ENCODE measurements at regions not wholly inside any gene's neighbourhood (a gene's known extent, or its start where the extent isn't known, plus 50 kb on each side); places are given as distances from the start of the nearest gene placed in this dataset.

GRCh38 chr7:52897713-52898112, 137.7 kb upstream of the POM121L12 start:
- H3K9me3 ChIP-seq: no peaks in the 10 kb centered on the region
- intact Hi-C loops (cut with micrococcal nuclease; ENCODE audit: unreplicated experiment): no loop called here
- DNase-seq: no peak
- Mint-ChIP-seq H3K4me1 (ENCODE audit: low read depth, unreplicated experiment) (no peaks in the 10 kb centered on the region), H3K27me3 (ENCODE audit: insufficient read depth, unreplicated experiment) (peaks cover 3% of the 10 kb centered on the region), H3K36me3 (ENCODE audit: insufficient read depth, unreplicated experiment) (no peaks in the 10 kb centered on the region), H3K27ac (ENCODE audit: unreplicated experiment) (no peak overlapping the region), H3K4me3 (ENCODE audit: unreplicated experiment) (no peak overlapping the region), H3K9me3 (ENCODE audit: unreplicated experiment) (no peaks in the 10 kb centered on the region)
- ChIA-PET POLR2A (interaction anchor here (0.5 kb wide), 1 partner anchor 52 kb away, joined by 5 read pairs; no protein-coding TSS in a partner anchor), CTCF (no interaction called here)
- no peaks in the 10 kb centered on the region; the same call in 1 of the 2 replicates for H3K27me3 ChIP-seq (replicated peaks; ENCODE audit: control insufficient read depth, insufficient read depth, low read length)
- H3K36me3 ChIP-seq (ENCODE audit: control insufficient read depth, insufficient read depth, low read length): no peaks in the 10 kb centered on the region
- H3K4me1 ChIP-seq: no peaks in the 10 kb centered on the region
- no peak overlapping the region for H3K4me3 ChIP-seq (ENCODE audit: low read depth, low read length)
- TF ChIP-seq, protein P1, sequence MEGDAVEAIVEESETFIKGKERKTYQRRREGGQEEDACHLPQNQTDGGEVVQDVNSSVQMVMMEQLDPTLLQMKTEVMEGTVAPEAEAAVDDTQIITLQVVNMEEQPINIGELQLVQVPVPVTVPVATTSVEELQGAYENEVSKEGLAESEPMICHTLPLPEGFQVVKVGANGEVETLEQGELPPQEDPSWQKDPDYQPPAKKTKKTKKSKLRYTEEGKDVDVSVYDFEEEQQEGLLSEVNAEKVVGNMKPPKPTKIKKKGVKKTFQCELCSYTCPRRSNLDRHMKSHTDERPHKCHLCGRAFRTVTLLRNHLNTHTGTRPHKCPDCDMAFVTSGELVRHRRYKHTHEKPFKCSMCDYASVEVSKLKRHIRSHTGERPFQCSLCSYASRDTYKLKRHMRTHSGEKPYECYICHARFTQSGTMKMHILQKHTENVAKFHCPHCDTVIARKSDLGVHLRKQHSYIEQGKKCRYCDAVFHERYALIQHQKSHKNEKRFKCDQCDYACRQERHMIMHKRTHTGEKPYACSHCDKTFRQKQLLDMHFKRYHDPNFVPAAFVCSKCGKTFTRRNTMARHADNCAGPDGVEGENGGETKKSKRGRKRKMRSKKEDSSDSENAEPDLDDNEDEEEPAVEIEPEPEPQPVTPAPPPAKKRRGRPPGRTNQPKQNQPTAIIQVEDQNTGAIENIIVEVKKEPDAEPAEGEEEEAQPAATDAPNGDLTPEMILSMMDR (IDR thresholded peaks at IDR 0.05; ENCODE audit: insufficient read depth in 1 of 2, low read depth in 1 of 2, low read length in 1 of 2, severe bottlenecking in 1 of 2, unreplicated experiment in 1 of 2): no peak
- no TSS peak for BruUV-seq (replicated peaks)

DNA sequence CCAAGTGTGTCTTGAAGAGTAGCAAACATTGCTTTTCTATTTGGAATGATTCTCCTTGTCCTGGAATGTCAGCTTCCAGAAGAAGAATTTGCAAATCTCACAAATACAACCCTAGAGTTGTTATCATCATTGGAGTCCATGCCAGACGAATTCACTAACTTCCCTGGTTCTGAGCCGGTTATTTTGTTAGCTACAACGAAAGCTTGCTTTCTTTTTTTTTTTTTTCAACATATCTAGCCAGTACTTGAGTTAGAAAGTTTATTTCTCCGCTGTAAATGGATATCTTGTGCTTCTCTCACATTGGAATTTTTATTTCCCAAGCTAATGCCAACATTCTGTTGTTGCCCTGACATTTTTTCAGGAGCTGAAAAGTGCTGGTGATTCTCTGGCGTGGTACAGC, 138.1 kb upstream of the POM121L12 start:
- Mint-ChIP-seq H3K27ac (ENCODE audit: unreplicated experiment) (no peak overlapping the region), H3K36me3 (ENCODE audit: insufficient read depth, unreplicated experiment) (no peaks in the 10 kb centered on the region), H3K4me3 (ENCODE audit: unreplicated experiment) (no peak overlapping the region), H3K9me3 (ENCODE audit: unreplicated experiment) (no peaks in the 10 kb centered on the region), H3K27me3 (ENCODE audit: insufficient read depth, unreplicated experiment) (peaks cover 3% of the 10 kb centered on the region), H3K4me1 (ENCODE audit: low read depth, unreplicated experiment) (no peaks in the 10 kb centered on the region)
- Histone ChIP-seq H3K4me1 (no peaks in the 10 kb centered on the region), H3K4me3 (ENCODE audit: low read depth, low read length) (no peak overlapping the region), H3K9me3 (no peaks in the 10 kb centered on the region), H3K36me3 (ENCODE audit: control insufficient read depth, insufficient read depth, low read length) (no peaks in the 10 kb centered on the region), H3K27me3 (replicated peaks; ENCODE audit: control insufficient read depth, insufficient read depth, low read length) (no peaks in the 10 kb centered on the region; the same call in 1 of the 2 replicates)
- POLR2A ChIA-PET: no interaction called here
- TF ChIP-seq, protein P1 (IDR thresholded peaks at IDR 0.05; ENCODE audit: insufficient read depth in 1 of 2, low read depth in 1 of 2, low read length in 1 of 2, severe bottlenecking in 1 of 2, unreplicated experiment in 1 of 2): no peak
- CTCF ChIA-PET: no interaction called here
- BruUV-seq (replicated peaks): no TSS peak
- intact Hi-C loops (cut with micrococcal nuclease; ENCODE audit: unreplicated experiment): no loop called here
- DNase-seq: no peak

DNA sequence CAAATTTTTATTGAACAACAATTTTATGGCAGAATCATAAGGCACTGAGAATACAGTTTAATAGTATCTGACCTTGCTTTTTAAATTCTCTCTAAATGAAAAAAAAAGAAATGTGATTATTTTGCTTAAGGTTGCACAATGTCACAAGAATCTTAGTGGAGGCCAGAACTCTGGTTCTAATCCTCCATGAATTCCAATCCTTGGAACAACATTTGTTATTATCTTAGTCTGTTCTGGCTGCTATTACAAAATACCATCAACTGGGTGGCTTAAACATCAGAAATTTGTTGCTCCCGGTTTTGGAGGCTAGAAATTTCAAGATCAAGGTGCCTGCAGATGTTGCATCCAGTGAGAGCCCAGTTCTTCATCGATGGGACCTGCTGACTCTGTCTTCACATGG, 158.2 kb upstream of the POM121L12 start:
- H3K27me3 ChIP-seq (replicated peaks; ENCODE audit: control insufficient read depth, insufficient read depth, low read length): no peaks in the 10 kb centered on the region
- ChIA-PET CTCF (no interaction called here), POLR2A (no interaction called here)
- H3K36me3 ChIP-seq (ENCODE audit: control insufficient read depth, insufficient read depth, low read length): no peaks in the 10 kb centered on the region
- Mint-ChIP-seq H3K4me3 (ENCODE audit: unreplicated experiment) (no peak overlapping the region), H3K27me3 (ENCODE audit: insufficient read depth, unreplicated experiment) (no peaks in the 10 kb centered on the region), H3K27ac (ENCODE audit: unreplicated experiment) (no peak overlapping the region), H3K9me3 (ENCODE audit: unreplicated experiment) (no peaks in the 10 kb centered on the region), H3K4me1 (ENCODE audit: low read depth, unreplicated experiment) (no peaks in the 10 kb centered on the region), H3K36me3 (ENCODE audit: insufficient read depth, unreplicated experiment) (no peaks in the 10 kb centered on the region)
- TF ChIP-seq, protein P1 (IDR thresholded peaks at IDR 0.05; ENCODE audit: insufficient read depth in 1 of 2, low read depth in 1 of 2, low read length in 1 of 2, severe bottlenecking in 1 of 2, unreplicated experiment in 1 of 2): no peak
- no peaks in the 10 kb centered on the region for H3K4me1 ChIP-seq
- BruUV-seq (replicated peaks): no TSS peak
- H3K9me3 ChIP-seq: no peaks in the 10 kb centered on the region
- intact Hi-C loops (cut with micrococcal nuclease; ENCODE audit: unreplicated experiment): no loop called here
- DNase-seq: no peak
- H3K4me3 ChIP-seq (ENCODE audit: low read depth, low read length): no peak overlapping the region

Data from Caco-2 (cell line).